ENCODE measurements at regions not wholly inside any gene's neighbourhood (a gene's known extent, or its start where the extent isn't known, plus 50 kb on each side); places are given as distances from the start of the nearest gene placed in this dataset.

DNA sequence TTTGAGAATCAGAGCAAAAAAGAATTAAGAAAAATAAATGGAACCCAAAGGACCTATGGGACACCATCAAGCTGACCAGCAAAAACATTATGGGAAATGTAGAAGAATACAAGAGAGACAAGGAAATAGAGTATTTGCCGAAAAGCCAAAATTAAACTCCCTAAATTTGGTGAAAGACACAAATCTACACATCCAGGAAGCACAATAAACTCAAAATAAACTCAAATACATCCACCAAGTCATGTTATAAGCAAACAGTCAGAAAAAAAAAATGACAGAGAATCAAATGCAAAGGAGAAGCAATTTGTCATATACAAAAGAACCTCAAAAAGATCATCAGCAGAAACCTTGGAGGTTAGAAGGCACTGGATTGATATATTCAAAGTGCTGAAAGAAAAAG is 105.4 kb downstream of the ZNF33B start:
- TF ChIP-seq, protein P1, sequence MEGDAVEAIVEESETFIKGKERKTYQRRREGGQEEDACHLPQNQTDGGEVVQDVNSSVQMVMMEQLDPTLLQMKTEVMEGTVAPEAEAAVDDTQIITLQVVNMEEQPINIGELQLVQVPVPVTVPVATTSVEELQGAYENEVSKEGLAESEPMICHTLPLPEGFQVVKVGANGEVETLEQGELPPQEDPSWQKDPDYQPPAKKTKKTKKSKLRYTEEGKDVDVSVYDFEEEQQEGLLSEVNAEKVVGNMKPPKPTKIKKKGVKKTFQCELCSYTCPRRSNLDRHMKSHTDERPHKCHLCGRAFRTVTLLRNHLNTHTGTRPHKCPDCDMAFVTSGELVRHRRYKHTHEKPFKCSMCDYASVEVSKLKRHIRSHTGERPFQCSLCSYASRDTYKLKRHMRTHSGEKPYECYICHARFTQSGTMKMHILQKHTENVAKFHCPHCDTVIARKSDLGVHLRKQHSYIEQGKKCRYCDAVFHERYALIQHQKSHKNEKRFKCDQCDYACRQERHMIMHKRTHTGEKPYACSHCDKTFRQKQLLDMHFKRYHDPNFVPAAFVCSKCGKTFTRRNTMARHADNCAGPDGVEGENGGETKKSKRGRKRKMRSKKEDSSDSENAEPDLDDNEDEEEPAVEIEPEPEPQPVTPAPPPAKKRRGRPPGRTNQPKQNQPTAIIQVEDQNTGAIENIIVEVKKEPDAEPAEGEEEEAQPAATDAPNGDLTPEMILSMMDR (IDR thresholded peaks at IDR 0.05; ENCODE audit: poor library complexity, severe bottlenecking): no peak
- TF ChIP-seq EZH2 (IDR thresholded peaks at IDR 0.05; ENCODE audit: borderline replicate concordance, insufficient read depth, low read length, poor library complexity, severe bottlenecking) (no peak), EP300 (conservative IDR thresholded peaks at IDR 0.05; ENCODE audit: poor library complexity, severe bottlenecking) (no peak)
- TF ChIP-seq, protein P2, sequence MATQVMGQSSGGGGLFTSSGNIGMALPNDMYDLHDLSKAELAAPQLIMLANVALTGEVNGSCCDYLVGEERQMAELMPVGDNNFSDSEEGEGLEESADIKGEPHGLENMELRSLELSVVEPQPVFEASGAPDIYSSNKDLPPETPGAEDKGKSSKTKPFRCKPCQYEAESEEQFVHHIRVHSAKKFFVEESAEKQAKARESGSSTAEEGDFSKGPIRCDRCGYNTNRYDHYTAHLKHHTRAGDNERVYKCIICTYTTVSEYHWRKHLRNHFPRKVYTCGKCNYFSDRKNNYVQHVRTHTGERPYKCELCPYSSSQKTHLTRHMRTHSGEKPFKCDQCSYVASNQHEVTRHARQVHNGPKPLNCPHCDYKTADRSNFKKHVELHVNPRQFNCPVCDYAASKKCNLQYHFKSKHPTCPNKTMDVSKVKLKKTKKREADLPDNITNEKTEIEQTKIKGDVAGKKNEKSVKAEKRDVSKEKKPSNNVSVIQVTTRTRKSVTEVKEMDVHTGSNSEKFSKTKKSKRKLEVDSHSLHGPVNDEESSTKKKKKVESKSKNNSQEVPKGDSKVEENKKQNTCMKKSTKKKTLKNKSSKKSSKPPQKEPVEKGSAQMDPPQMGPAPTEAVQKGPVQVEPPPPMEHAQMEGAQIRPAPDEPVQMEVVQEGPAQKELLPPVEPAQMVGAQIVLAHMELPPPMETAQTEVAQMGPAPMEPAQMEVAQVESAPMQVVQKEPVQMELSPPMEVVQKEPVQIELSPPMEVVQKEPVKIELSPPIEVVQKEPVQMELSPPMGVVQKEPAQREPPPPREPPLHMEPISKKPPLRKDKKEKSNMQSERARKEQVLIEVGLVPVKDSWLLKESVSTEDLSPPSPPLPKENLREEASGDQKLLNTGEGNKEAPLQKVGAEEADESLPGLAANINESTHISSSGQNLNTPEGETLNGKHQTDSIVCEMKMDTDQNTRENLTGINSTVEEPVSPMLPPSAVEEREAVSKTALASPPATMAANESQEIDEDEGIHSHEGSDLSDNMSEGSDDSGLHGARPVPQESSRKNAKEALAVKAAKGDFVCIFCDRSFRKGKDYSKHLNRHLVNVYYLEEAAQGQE (IDR thresholded peaks at IDR 0.05; ENCODE audit: borderline replicate concordance): no peak

Measured in neural cell (in vitro differentiated cells).